NCI-H146 (cell line): ENCODE measurements at regions not wholly inside any gene's neighbourhood (a gene's known extent, or its start where the extent isn't known, plus 50 kb on each side); places are given as distances from the start of the nearest gene placed in this dataset.

Source experiments
- DNase-seq: peaks from one replicate; lab custom pipeline; 2025; lab: John Stamatoyannopoulos, UW

DNA sequence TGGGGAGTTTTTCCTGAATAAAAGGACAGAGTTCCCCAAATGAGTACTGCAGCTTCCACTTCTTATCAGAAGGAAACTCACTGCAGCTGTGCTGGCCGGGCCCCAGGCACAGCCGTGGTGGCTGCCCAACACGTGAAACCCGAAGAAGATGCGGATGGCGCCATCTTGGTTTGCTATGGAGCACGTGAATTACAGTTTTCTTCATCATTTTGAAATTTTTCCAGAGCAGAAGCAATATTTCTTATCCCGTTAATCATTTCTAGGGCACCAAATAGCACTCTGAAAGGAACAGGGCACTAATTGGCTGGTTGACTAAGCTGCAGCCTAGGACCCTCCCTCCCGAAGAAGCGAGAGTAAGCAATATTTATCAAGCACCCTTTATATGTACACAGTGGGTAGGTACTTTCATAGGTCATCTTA lies 63.2 kb upstream of the EPS8L3 start:
- DNase-seq, result no peak

DNA sequence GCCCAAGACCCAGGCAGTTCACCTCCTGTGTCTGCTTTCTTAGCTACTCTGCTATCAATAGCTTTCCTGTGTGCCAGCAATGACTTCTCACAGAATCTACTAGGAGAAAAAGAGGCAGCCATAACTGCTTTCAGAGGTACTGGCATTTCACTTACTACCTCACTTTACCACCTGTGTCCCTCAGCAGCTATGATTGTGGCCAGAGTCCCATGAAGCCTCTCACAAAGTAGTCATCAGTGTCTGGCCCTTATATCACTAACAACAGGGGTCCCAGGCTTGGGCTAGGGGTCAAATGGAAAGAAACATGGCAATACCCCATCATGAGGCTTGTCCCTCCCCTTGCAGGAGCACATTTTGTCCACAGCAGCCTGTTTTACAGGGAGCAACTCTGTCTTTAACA lies 62.7 kb upstream of the EPS8L3 start:
- DNase-seq, result no peak

DNA sequence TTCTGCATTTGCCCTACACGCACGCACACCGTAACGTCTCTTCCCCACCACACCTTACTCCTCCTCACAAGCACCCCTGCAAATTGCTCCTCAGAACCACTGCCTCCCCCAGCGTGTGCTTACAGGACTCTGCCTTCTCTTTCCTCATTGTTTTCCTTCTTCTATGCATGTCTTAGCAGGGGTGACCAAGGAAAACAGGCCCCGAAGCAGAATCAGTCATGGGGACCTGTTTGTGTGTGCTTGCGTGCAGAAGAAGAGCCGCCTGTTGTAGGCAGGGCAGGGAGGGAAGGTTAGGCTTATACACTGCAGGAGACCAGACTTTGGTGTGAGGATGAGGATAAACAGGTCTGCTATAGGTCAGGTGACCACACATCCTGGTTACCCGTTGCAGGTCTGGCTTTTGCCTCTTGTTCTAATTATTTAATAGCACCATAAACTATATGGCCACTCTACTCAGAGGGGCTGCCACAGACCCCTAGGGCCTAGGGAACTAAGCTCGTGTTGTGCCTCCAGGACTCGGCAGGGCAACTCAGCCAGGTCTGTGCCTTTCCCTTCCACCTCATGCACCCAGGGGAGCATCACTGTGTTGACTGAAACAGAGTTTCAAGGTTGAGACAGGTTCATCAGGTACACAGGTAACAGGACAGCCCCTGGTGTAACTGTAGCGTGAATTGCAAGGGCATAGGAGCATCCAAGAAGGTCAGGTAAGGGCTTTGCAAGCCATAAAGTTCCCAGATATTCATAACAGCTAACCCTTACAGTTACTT lies 60.8 kb upstream of the EPS8L3 start:
- DNase-seq, result no peak

DNA sequence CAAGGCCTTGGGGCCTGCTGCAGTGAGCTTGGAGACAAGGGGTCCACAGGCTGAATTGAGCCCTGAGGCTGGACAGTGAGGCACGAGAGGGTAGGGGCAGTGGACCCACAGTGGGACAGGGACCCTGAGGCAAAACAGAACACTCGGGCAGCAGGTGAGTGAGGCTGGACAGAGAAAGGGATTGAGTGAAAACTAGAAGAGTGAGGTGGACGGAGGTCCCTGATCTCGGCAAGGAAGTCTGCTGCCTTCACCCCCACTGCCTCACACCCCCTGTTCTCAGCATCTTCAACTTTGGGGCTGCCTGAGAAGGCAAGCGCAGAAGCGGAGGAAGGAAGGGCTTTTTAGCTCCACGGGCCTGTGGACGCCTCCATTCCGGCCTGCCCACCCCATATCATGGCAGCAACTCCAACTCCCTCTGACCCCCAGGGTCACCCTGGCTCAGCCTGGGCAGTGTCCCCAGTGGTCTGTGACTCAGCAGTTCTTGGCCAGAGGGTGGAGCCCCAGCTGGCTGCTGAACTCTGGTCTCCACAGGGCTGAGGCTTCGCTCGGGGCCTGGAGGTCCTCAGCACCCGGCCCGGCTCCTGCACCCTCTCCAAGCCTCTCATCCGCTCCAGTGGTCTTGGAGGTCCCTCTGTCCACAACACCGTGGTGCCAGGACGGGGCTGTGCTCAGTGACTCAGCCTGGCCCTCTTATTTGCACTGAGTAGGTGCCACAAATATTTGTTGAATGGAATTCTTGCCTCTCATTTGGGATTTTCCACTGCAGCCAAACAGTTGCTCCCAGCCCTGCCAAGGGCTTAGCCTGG lies 60.0 kb upstream of the EPS8L3 start:
- DNase-seq, result no peak

DNA sequence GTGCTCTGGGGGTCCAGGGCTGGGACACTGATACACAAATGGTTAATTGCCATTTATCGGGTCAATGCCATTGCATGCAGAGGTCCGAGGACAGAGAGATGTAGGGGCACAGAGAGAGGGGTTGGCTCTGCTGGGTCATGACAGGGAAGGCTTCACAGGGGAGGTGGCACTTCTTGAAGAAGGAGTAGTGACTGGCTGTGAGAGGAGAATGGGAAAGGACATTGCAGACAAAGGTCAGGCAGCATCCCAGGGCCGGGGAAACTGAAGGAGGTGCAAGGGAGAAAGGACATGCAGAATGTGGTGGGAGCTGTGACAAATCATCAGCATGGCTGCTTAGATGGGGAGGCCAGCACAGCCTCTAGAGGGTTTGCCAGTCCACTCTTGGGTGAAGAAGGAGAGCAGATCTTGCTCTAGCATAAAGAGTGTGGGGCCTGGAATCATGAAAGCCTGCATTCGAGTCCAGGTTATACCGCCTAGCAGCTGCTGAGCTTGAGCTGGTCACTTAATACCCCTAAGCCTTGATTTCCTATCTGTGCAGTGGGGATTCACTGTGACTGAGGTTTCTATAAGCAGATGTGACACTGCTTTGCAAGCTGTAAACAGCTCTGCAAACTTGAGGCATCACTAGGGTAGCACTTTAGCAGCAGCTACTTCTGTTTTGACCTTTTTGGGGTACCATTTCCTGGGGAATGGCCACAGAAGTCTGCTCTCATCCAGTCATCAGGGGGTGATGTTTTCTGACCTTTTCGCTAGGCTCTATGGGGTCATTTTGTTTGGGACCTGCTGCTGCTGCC lies 59.2 kb upstream of the EPS8L3 start:
- no peak for DNase-seq

DNA sequence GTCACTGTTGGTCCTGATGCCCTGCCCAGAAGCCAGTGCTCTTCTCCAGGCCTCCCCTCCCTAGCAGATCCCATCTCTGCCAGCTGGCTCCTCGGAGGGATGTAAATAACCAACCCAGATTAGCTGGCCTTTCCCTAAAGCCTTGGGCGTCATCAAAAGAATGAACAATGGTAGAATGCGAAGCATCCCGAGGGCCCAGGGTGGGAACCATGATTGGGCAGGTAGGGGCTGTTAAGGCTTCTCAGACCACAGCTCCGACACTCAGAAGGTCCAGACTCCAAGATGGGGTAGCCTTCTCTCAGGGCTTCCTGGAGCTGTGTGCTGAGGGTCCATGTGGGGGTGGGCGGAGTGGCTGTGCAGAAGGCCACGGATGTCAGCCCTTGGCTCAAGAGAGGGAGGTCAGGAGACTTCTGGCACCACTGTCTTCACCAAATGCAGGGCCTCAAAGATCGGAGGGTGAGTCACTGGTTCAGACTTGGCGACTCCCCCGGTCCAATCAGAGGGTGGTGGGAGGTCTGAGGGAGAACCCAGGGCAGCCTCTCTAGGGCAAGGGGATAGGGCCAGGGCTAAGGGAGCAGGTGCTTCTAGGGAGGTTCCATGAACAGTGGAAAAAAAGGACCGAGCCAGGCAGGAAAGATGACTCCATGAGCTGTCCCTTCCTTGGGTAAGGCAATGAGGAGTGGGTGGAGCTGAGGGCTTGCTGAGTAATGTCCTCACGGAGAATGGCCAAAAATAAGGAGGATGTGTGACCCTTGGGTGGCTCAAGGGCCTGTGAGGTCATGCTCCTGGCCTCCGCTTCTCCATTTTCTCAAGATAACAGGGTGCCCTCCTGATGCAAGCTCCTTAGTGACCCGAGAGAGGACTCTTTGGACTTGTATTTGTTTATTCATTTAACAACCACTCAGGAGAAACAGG lies 58.4 kb upstream of the EPS8L3 start:
- DNase-seq, result no peak

DNA sequence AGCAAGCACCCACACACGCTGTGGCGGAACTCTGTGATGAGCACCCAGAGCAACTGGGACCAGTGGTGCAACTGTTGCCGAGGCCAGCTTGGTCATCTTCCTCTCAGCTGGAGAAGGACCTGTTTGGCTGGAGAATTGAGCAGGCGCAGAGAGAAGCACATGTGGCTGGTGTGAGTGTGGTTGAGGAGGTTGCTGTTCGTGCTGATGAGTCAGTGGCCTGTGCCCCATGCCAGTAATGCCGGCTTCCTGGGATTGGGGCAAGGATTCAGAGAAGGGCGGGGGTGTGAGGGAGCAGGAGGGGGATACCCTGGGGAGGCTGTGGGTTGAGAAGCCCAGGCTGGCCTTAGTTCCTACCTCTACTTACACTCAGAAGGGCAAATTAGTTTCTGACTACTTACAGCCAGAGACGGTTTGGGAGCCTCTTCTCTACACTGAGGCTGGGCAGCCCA lies 57.5 kb upstream of the EPS8L3 start:
- no peak for DNase-seq

DNA sequence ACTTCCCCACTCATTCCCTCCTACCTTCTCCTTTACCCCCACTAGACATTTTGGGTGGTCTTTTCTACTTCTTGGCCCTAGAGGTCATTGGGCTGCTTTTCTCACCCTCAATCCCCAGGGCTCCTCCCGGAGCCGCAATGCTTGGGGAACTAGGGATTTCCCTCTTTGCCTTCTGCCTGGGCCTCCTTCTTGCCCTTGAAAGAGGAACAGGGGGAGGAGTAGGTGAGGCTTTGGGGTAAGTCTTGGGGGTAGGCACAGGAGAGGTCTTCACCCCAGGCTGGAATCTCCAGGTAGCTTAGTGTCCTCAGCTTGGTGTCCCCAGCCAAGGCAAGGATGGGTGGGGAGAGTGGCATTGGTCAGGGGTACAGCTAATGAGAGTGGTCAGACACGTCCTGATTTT lies 56.2 kb upstream of the EPS8L3 start:
- DNase-seq, result no peak

DNA sequence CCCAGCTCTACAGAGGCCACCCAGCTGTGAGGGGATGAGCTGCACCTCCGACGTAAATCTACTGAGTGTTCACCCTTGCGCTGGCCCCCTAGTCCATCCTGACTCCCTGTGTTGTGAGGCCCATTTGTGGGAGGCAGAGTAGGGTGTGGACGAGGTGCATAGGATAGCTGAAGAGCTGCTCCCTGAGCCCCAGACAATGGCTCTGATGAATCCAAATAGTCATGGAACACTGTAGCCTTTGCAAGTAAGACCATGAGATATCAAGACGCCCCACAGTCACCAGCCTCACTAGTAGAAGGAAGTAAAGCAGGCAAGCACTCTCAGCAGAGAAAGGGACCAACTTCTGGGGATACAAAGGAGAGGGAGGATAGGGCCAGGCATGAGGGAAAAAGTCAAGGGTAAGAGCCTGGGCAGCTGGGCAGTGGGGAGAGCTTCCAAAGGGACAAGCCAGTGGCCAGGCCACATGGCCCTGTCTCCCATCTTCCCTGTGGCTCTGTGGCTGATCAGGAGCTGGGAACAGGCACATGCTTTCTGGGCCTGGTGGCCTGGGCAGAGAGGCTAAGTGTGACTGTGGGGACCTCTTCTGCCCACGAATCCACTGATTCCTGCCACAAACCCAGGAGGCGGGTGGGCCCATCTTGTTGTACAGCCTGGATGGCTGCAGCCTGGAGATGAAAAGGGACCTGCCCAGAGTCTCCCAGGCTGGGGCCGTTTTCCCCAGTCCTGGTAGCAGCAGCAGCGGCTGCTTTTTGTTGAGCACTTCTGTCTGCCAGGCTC lies 55.5 kb upstream of the EPS8L3 start:
- no peak for DNase-seq

DNA sequence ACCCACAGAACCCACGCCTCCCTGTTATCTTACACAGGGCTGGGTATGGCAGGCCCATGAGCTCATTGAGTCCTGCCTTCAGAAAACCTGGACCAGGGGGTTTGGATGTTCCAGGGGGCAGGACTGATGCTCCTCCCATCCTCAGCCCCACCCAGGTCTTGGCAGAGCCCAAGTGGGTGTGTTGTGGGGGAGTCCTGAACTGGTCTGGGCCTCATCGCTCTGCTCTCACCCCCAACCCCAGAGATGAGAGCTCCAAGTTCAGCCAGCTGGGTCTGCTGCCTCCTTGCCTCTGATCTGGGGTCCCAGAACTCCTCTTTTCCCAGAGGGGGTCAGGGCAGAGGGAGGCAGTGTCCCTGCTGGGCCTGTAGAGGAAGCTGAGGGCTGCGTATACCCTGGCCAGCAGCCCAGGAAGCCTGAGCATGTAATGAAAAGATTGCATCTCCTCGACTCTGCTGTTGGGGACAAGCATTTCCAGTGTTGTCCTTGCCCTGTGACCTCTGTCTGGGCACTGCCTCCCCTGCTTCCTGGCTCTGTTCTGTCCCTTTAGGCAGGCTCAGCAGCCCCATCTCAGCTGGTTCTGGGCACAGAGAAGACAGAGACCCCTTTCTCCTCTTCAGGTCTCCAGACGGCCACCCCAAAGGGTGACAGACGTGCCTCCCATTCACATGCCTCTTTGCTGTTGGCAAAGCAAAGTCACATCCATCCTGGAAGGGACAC lies 54.7 kb upstream of the EPS8L3 start:
- DNase-seq, result no peak

DNA sequence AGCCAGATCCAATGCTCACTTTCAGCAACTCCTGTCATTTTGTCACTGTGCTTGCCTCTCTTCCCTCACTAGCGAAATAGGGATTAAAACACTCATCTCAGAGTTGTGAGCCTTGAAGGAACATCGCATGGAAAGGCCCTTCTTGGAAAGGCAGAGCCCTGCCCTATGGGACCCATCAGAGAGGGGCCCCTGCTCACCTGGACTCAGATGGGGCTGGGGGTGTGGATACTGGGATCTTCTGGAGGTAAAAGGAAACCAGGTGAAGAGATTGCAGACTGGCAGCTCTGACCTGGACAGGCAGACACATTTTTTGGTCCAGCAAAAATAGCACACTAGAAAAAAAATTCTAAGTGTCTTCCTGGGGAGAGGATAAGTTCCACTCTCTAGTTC lies 54.2 kb upstream of the EPS8L3 start:
- no peak for DNase-seq

DNA sequence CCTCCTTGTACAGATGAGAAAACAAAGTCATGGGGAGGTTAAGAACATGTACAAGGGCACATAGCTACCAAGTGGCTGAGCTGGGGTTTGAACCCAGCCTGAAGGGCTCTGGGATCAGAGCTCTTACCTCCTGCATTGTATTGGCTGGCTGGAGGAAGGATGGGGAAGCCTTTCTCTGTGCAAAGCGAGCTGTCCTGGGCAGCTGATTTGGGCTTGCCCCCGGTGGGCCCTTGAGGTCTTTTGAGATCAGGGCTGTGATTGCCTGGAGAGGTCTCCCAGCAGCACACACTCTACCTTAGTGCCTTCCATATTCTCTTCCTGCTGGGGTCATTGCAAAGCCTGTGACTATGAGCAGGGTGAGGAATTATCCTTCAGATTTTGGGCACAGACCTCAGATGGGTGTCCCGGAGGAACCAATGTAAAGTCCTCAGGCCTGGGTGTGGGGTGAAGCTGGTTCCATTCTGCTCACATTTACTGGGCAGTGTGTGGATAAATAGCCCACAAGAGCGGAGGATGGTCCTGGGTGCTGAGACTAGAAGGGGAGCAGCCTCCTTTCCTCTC lies 53.3 kb upstream of the EPS8L3 start:
- no peak for DNase-seq

DNA sequence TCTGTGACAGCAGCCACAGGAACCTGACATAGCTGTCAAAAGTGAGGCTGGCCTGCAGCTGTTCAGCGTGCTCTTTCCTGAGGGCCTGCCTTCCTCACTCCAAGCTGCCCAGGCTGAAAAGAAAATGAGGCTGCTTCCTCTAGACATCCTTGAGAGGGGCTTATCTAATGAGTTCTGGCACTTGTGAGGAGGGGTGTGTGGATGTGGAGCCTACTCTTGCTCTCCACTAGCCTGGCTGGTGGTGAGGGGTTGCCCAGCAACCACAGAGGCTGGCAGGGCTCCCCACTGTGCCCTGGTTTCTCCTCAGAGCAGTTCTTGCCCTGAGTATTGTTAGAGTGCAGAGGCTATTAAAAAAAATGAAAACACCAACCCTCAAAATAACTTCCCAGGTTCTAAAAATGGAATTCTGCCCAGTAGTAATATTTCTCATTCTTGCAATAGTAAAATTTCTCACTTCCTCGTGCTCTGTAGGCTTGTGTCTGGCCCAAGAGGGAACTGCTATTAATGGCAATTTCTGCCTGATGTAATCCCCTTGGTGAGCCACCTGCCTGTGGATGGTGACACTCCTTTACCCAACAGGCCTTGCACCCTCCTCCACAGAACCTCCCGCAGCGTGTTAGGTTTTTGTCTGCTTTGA lies 52.6 kb upstream of the EPS8L3 start:
- peak; percentile 76 for DNase-seq

DNA sequence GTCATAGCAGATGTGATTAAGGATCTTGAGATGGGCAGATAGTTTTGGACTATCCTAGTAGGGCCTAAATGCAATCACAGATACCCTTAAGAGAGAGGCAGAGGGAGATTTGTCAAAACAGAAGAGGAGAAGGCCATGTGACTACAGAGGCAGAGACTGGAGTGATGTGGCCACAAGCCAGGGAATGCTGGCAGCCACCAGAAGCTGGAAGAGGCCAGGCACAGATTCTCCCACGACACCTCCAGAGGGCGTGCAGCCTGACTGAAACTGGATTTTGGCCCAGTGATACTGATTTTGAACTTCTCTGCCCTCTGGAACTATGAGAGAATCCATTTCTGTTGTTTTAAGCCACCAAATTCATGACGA lies 52.1 kb upstream of the EPS8L3 start:
- DNase-seq, result no peak

DNA sequence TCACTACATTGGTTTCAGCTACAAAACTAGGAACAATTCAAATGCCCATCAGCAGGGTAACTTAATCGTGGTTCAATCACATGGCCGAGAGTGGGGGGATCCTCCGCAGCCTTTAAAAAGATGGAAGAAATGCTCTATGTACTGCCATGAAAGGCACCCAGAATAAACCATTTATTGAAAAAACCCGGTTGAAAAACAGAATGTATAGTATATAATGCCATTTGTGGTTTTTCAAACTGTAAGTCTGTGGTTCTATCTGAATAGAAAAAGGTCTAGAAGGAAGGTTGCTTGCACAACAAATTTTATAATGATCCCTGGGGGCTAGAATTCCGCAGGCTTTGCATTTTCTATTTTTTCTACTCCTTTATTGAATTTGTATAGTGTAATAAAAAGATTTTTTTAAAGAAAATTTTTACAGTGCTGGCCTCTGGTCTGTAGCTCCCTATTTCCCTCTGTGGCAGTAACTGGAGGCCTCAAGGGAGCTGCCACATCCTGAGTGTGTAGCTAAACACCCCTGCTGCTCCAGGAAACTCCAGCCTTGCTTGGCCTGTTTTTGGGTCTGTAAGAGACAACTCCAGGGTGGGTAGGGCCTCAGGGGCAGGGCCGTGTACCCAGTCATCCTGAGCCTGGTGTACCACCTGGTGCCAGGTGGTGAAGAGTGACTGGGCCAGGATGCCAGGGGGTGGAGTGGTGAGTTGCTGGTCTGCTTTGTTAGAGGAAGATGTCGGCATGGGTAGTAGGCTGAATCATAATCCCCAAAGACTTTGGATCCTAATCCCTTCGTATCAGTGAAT lies 51.5 kb upstream of the EPS8L3 start:
- DNase-seq, result no peak

DNA sequence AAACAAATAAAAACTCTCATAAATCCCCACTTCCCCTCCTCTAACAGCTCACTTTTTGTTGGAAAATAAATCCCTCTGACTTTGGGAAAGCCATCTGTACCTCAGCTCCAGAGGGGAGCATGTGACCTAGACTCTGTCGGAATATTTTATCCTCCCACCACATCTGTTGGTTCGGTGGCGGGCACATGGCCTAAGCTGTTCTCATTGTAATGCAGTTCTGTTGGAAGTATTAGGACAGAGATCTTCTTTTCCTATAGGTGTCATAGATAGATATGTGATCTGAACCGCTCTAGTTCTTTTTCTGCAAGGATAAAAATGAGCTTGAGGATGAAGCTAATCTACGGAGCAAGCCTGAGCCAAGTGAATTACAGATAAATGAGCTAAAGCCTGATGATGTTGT lies 50.5 kb upstream of the EPS8L3 start:
- no peak for DNase-seq
